Large intestine (tissue), 3 donors: ENCODE measurements at regions not wholly inside any gene's neighbourhood (a gene's known extent, or its start where the extent isn't known, plus 50 kb on each side); places are given as distances from the start of the nearest gene placed in this dataset.
"Not testable (repeated sequence)": the region's sequence is repeated elsewhere in the genome, so short reads cannot be mapped to it uniquely, and the experiment has no call there.

ENCODE experiments used
- DNase-seq, 2 donors: peaks; one replicate each; pipeline versions ENCODE4 v3.0.0 to v3.0.0-alpha.2; 2013
- H3K27ac ChIP-seq: one replicate; pipeline ENCODE4 v1.5.1; 2013; ENCODE audit warnings: low read length
- H3K27me3 ChIP-seq: 2 replicates; pipeline ENCODE4 v1.6.1; 2013; ENCODE audit warnings: low read length; ENCODE audit not compliant: control insufficient read depth, insufficient read depth
- H3K36me3 ChIP-seq: 2 replicates; pipeline ENCODE4 v1.6.1; 2013; ENCODE audit warnings: low read length; ENCODE audit not compliant: control insufficient read depth, insufficient read depth
- H3K4me1 ChIP-seq: one replicate; pipeline ENCODE4 v1.6.1; 2013; ENCODE audit warnings: low read length; ENCODE audit not compliant: control insufficient read depth, insufficient read depth
- H3K4me3 ChIP-seq: one replicate; pipeline ENCODE4 v1.5.1; 2013; ENCODE audit warnings: low read length
- H3K9me3 ChIP-seq: one replicate; pipeline ENCODE4 v1.6.1; 2013; ENCODE audit warnings: mild to moderate bottlenecking, low read depth, low read length, moderate library complexity; ENCODE audit not compliant: control insufficient read depth
- WGBS: methylation state at CpG from one replicate; pipeline ENCODE4 v1.1.5; 2013; ENCODE audit warnings: low lambda C conversion rate; ENCODE audit not compliant: insufficient coverage; 5-methylcytosine and 5-hydroxymethylcytosine counted together

- 93% methylated on average over 3 of the region's 5 CpGs for WGBS
- no peak overlapping the region for H3K4me3 ChIP-seq
Measured at GRCh38 chr4:147223576-147223975, 257.3 kb upstream of the EDNRA start.

GRCh38 chr4:147236806-147237205 lies 244.1 kb upstream of the EDNRA start:
- Histone ChIP-seq H3K4me1 (no peaks in the 10 kb centered on the region), H3K27me3 (no peaks in the 10 kb centered on the region), H3K9me3 (no peaks in the 10 kb centered on the region), H3K27ac (no peak overlapping the region), H3K4me3 (no peak overlapping the region), H3K36me3 (no peaks in the 10 kb centered on the region)
- DNase-seq: no peak
- no CpG with 5 or more reads among the region's 3 CpGs for WGBS

More at GRCh38 chr4:147223576-147223975, 257.3 kb upstream of the EDNRA start:
- H3K27me3 ChIP-seq: no peaks in the 10 kb centered on the region
- no peaks in the 10 kb centered on the region for H3K9me3 ChIP-seq
- H3K27ac ChIP-seq: no peak overlapping the region
- no peak for DNase-seq
- H3K4me1 ChIP-seq: no peaks in the 10 kb centered on the region
- H3K36me3 ChIP-seq: no peaks in the 10 kb centered on the region

GRCh38 chr4:147244786-147245185 lies 236.1 kb upstream of the EDNRA start:
- 0% methylated on average over 1 of the region's 1 CpG for WGBS
- H3K36me3 ChIP-seq: no peaks in the 10 kb centered on the region
- no peaks in the 10 kb centered on the region for H3K27me3 ChIP-seq
- H3K4me3 ChIP-seq: no peak overlapping the region
- H3K9me3 ChIP-seq: no peaks in the 10 kb centered on the region
- no peak for DNase-seq
- H3K4me1 ChIP-seq: no peaks in the 10 kb centered on the region
- no peak overlapping the region for H3K27ac ChIP-seq

GRCh38 chr4:147246096-147246495 lies 234.8 kb upstream of the EDNRA start:
- no CpG with 5 or more reads among the region's 1 CpG for WGBS
- Histone ChIP-seq H3K9me3 (no peaks in the 10 kb centered on the region), H3K4me3 (no peak overlapping the region), H3K4me1 (no peaks in the 10 kb centered on the region), H3K36me3 (no peaks in the 10 kb centered on the region), H3K27me3 (no peaks in the 10 kb centered on the region), H3K27ac (no peak overlapping the region)
- DNase-seq: no peak

- H3K36me3 ChIP-seq, H3K4me3 ChIP-seq, H3K27ac ChIP-seq, H3K27me3 ChIP-seq, H3K9me3 ChIP-seq, DNase-seq, H3K4me1 ChIP-seq: not testable (repeated sequence)
- no CpG with 5 or more reads among the region's 2 CpGs for WGBS
Measured at GRCh38 chr4:147246528-147246927, 234.4 kb upstream of the EDNRA start.

- H3K4me3 ChIP-seq: no peak overlapping the region
- no peak overlapping the region for H3K27ac ChIP-seq
- no peaks in the 10 kb centered on the region for H3K9me3 ChIP-seq
- WGBS: no CpG with 5 or more reads among the region's 2 CpGs
- no peaks in the 10 kb centered on the region for H3K27me3 ChIP-seq
- no peaks in the 10 kb centered on the region for H3K4me1 ChIP-seq
- DNase-seq: no peak
- no peaks in the 10 kb centered on the region for H3K36me3 ChIP-seq
Measured at GRCh38 chr4:147247579-147247978, 233.3 kb upstream of the EDNRA start.

GRCh38 chr4:147250062-147250461 lies 230.8 kb upstream of the EDNRA start:
- no peak overlapping the region for H3K27ac ChIP-seq
- H3K4me3 ChIP-seq: no peak overlapping the region
- H3K36me3 ChIP-seq: no peaks in the 10 kb centered on the region
- H3K27me3 ChIP-seq: no peaks in the 10 kb centered on the region
- DNase-seq: no peak
- H3K9me3 ChIP-seq: no peaks in the 10 kb centered on the region
- H3K4me1 ChIP-seq: no peaks in the 10 kb centered on the region

- not testable (repeated sequence) for H3K4me3 ChIP-seq, H3K4me1 ChIP-seq, H3K27ac ChIP-seq, H3K36me3 ChIP-seq, DNase-seq, H3K27me3 ChIP-seq, H3K9me3 ChIP-seq
- no CpG with 5 or more reads among the region's 11 CpGs for WGBS
Measured at GRCh38 chr4:147255268-147255667, 225.6 kb upstream of the EDNRA start.

GRCh38 chr4:147259271-147259670 lies 221.6 kb upstream of the EDNRA start:
- WGBS: no CpG with 5 or more reads among the region's 1 CpG
- not testable (repeated sequence) for H3K9me3 ChIP-seq, DNase-seq, H3K36me3 ChIP-seq, H3K27me3 ChIP-seq, H3K27ac ChIP-seq, H3K4me3 ChIP-seq, H3K4me1 ChIP-seq

- Histone ChIP-seq H3K4me3 (no peak overlapping the region), H3K4me1 (no peaks in the 10 kb centered on the region), H3K36me3 (no peaks in the 10 kb centered on the region), H3K9me3 (no peaks in the 10 kb centered on the region), H3K27me3 (no peaks in the 10 kb centered on the region), H3K27ac (no peak overlapping the region)
- DNase-seq: no peak
- WGBS: 80% methylated on average over 3 of the region's 3 CpGs
Measured at GRCh38 chr4:147284256-147284835, 196.6 kb upstream of the EDNRA start.

- no peak for DNase-seq
- no peak overlapping the region for H3K27ac ChIP-seq
- H3K4me1 ChIP-seq: no peaks in the 10 kb centered on the region
- WGBS: 67% methylated on average over 1 of the region's 1 CpG
- no peaks in the 10 kb centered on the region for H3K9me3 ChIP-seq
- no peaks in the 10 kb centered on the region for H3K27me3 ChIP-seq
- no peak overlapping the region for H3K4me3 ChIP-seq
- H3K36me3 ChIP-seq: no peaks in the 10 kb centered on the region
Measured at GRCh38 chr4:147284935-147285334, 196.0 kb upstream of the EDNRA start.
